HepG2 (cell line): ENCODE measurements at regions not wholly inside any gene's neighbourhood (a gene's known extent, or its start where the extent isn't known, plus 50 kb on each side); places are given as distances from the start of the nearest gene placed in this dataset.

ENCODE experiments used
- ATAC-seq: fragments of 200-7000 bp; cut with Tn5 transposase; 3 replicates; pipeline ENCODE4 v1.9.1; 2020; ENCODE audit warnings: mild to moderate bottlenecking, moderate library complexity
- BruUV-seq: library from RNA; stranded (reverse); fragments of 400-500 nt; replicated peaks from 2 replicates; lab custom pipeline; 2021; lab: Mats Ljungman, UMichigan
- CTCF ChIA-PET: fragments of 300-600 bp; formaldehyde crosslinking; extraction: SDS; loops from one replicate; lab custom pipeline; 2021; ENCODE audit warnings: low total read pairs, inconsistent platforms, low intra/inter-chr PET ratio; lab: Yijun Ruan, JAX
- POLR2A ChIA-PET: fragments of 350-600 bp; sonication (Branson Sonifier 250); formaldehyde crosslinking; loops from one replicate; lab custom pipeline; 2020; ENCODE audit warnings: antibody characterized with exemption, inconsistent platforms; lab: Yijun Ruan, JAX
- DNase-seq: peaks from one replicate; pipeline ENCODE4 v3.0.0-alpha.2; 2015; ENCODE audit warnings: low spot score
- FAIRE-seq: peaks from 3 replicates; lab custom pipeline; 2011; peaks lifted over from hg19 to GRCh38; lab: Jason Lieb, UNC
- H2AFZ ChIP-seq: one replicate; pipeline ENCODE4 v1.6.1; 2011; ENCODE audit warnings: low read length, inconsistent platforms
- H3K27ac ChIP-seq: fragments of 300-600 bp; 3 replicates; pipeline ENCODE4 v1.8.0; 2011; ENCODE audit warnings: mixed run types, mild to moderate bottlenecking, mixed read lengths, low read length, inconsistent platforms; ENCODE audit not compliant: insufficient read depth; ENCODE audit errors: extremely low read length
- H3K27me3 ChIP-seq, 2 experiments: fragments of 200-600 bp in 1 of 2; 2 replicates in 1 of 2; 3 replicates in 1 of 2; pipeline versions ENCODE4 v1.6.0 to v1.8.0; 2011; ENCODE audit warnings: low read length in 2 of 2, mild to moderate bottlenecking in 2 of 2, moderate library complexity in 2 of 2, inconsistent platforms in 1 of 2; ENCODE audit not compliant: insufficient read depth in 2 of 2, control insufficient read depth in 1 of 2
- H3K36me3 ChIP-seq, 2 experiments: fragments of 200-600 bp in 1 of 2; replicated peaks in 1 of 2; 2 replicates in 1 of 2; 3 replicates in 1 of 2; pipeline versions ENCODE4 v1.5.1 to v1.8.0; 2011; ENCODE audit warnings: low read length in 2 of 2, inconsistent platforms in 1 of 2; ENCODE audit not compliant: insufficient read depth in 2 of 2, control insufficient read depth in 1 of 2
- H3K4me1 ChIP-seq: 2 replicates; pipeline ENCODE4 v1.5.1; 2012; ENCODE audit warnings: low read length, inconsistent platforms; ENCODE audit not compliant: insufficient read depth
- H3K4me2 ChIP-seq: 2 replicates; pipeline ENCODE4 v1.6.0; 2011; ENCODE audit warnings: low read depth, low read length, inconsistent platforms
- H3K4me3 ChIP-seq, 3 experiments: fragments of 200-600 bp in 1 of 3; sonication (generic), shearing (Covaris generic) in 1 of 3; replicated peaks in 1 of 3; 2 replicates each; pipeline ENCODE4 v1.5.1; 2011 to 2016; ENCODE audit warnings: low read length in 3 of 3, inconsistent platforms in 2 of 3, low read depth in 2 of 3, mild to moderate bottlenecking in 2 of 3, control low read depth in 1 of 3, mixed read lengths in 1 of 3; ENCODE audit not compliant: insufficient read depth in 1 of 3
- H3K79me2 ChIP-seq: one replicate; pipeline ENCODE4 v1.6.1; 2011; ENCODE audit warnings: low read length, inconsistent platforms; ENCODE audit not compliant: insufficient read depth
- H3K9ac ChIP-seq: 2 replicates; pipeline ENCODE4 v1.6.0; 2011; ENCODE audit warnings: mild to moderate bottlenecking, low read depth, low read length, inconsistent platforms; ENCODE audit not compliant: insufficient read depth
- H3K9me3 ChIP-seq: 2 replicates; pipeline ENCODE4 v1.5.1; 2012; ENCODE audit warnings: mild to moderate bottlenecking, low read length
- H4K20me1 ChIP-seq: 2 replicates; pipeline ENCODE4 v1.6.0; 2011; ENCODE audit warnings: inconsistent platforms, mild to moderate bottlenecking, low read length, moderate library complexity; ENCODE audit not compliant: insufficient read depth
- KIAA2018 ChIP-seq: sonication (generic); formaldehyde crosslinking; IDR thresholded peaks from 2 replicates; pipeline ENCODE4 v1.5.0; 2020; ENCODE audit warnings: mild to moderate bottlenecking, missing genetic modification reagents, borderline replicate concordance
- NCOA5 ChIP-seq: sonication (generic); formaldehyde crosslinking; IDR thresholded peaks from 2 replicates; pipeline ENCODE4 v1.4.0; 2020; ENCODE audit warnings: missing genetic modification reagents
- NONO ChIP-seq, 2 experiments: fragments of 450-650 bp in 1 of 2; sonication (generic) in 1 of 2; formaldehyde crosslinking in 1 of 2; IDR thresholded peaks in 1 of 2; conservative IDR thresholded peaks in 1 of 2; 2 replicates each; pipeline versions ENCODE4 v1.6.1 to v1.8.0; 2017 to 2022; ENCODE audit warnings: mild to moderate bottlenecking in 1 of 2, missing genetic modification reagents in 1 of 2, moderate library complexity in 1 of 2
- ONECUT2 ChIP-seq: sonication (generic); formaldehyde crosslinking; IDR thresholded peaks from 2 replicates; pipeline ENCODE4 v1.4.0; 2020; ENCODE audit warnings: missing genetic modification reagents
- SAFB2 ChIP-seq: sonication (generic); formaldehyde crosslinking; IDR thresholded peaks from 2 replicates; pipeline ENCODE4 v1.5.1; 2020; ENCODE audit warnings: missing genetic modification reagents, low read depth, mild to moderate bottlenecking, borderline replicate concordance
- SP140L ChIP-seq: sonication (generic); formaldehyde crosslinking; IDR thresholded peaks from 2 replicates; pipeline ENCODE4 v1.4.0; 2020; ENCODE audit warnings: missing genetic modification reagents, borderline replicate concordance
- SP2 ChIP-seq: sonication (generic); formaldehyde crosslinking; IDR thresholded peaks from 2 replicates; pipeline ENCODE4 v1.5.1; 2020; ENCODE audit warnings: mild to moderate bottlenecking, missing genetic modification reagents
- TEAD2 ChIP-seq: sonication (generic); formaldehyde crosslinking; IDR thresholded peaks from 2 replicates; pipeline ENCODE4 v1.9.0; 2021; ENCODE audit warnings: missing genetic modification reagents
- ZNF136 ChIP-seq: sonication (generic); formaldehyde crosslinking; IDR thresholded peaks from 2 replicates; pipeline ENCODE4 v1.8.1; 2022; ENCODE audit warnings: low read depth, mild to moderate bottlenecking, moderate library complexity, missing genetic modification reagents
- ZNF280B ChIP-seq: sonication (generic); formaldehyde crosslinking; IDR thresholded peaks from 2 replicates; pipeline ENCODE4 v1.5.0; 2020; ENCODE audit warnings: missing genetic modification reagents, mild to moderate bottlenecking, borderline replicate concordance
- ZNF3 ChIP-seq: IDR thresholded peaks from 2 replicates; pipeline ENCODE4 v1.7.0; 2017; ENCODE audit warnings: inconsistent platforms
- WGBS: methylation state at CpG from one replicate; pipeline ENCODE4 v1.1.6; 2017; ENCODE audit warnings: low lambda C conversion rate; 5-methylcytosine and 5-hydroxymethylcytosine counted together
- in situ Hi-C: cut with HindIII; loops from 2 replicates; pipeline ENCODE4 v1.10.0; 2017; ENCODE audit warnings: low pct_unique_long_range_greater_than_20kb; ENCODE audit not compliant: extremely low pct_ligation_motif_present
- intact Hi-C: fragments of 100-400 bp; cut with micrococcal nuclease; formaldehyde crosslinking; loops from one replicate; pipeline ENCODE4 v1.10.0; 2022; ENCODE audit not compliant: unreplicated experiment

GRCh38 chr1:209400351-209401220, 182.9 kb upstream of the CAMK1G start:
- ChIA-PET CTCF (no interaction called here), POLR2A (no interaction called here)
- 8% methylated on average over 7 of the region's 7 CpGs for WGBS
- intact Hi-C loops = no loop called here
- H3K9ac ChIP-seq = no peak overlapping the region
- in situ Hi-C loops = no loop called here
- no peak overlapping the region for H3K27ac ChIP-seq
- H3K4me3 ChIP-seq = no peak overlapping the region
- no peaks in the 10 kb centered on the region for H3K4me1 ChIP-seq
- no peak overlapping the region for H3K4me2 ChIP-seq
- ATAC-seq = no peak
- TF ChIP-seq SP2 (CRISPR knock-in tag) (no peak), NONO (IDR thresholded peaks at IDR 0.05) (no peak), NONO (CRISPR knock-in tag; conservative IDR thresholded peaks at IDR 0.05) (no peak), KIAA2018 (CRISPR knock-in tag) (no peak), SAFB2 (CRISPR knock-in tag) (no peak), ZNF280B (no peak), TEAD2 (CRISPR knock-in tag) (no peak), NCOA5 (CRISPR knock-in tag) (no peak), ZNF136 (CRISPR knock-in tag) (no peak), SP140L (CRISPR knock-in tag) (no peak), ONECUT2 (CRISPR knock-in tag) (no peak), ZNF3 (no peak)
- BruUV-seq = no TSS peak
- no peak for FAIRE-seq
- no peaks in the 10 kb centered on the region for H3K27me3 ChIP-seq
- no peaks in the 10 kb centered on the region for H3K36me3 ChIP-seq
- H3K9me3 ChIP-seq = no peaks in the 10 kb centered on the region
- H4K20me1 ChIP-seq = no peaks in the 10 kb centered on the region
- DNase-seq = no peak
- no peaks in the 10 kb centered on the region for H3K79me2 ChIP-seq
- H2AFZ ChIP-seq = no peak overlapping the region
